GM18861 (cell line): ENCODE measurements at regions not wholly inside any gene's neighbourhood (a gene's known extent, or its start where the extent isn't known, plus 50 kb on each side); places are given as distances from the start of the nearest gene placed in this dataset.

Experiments used
- ATAC-seq: cut with Tn5 transposase; IDR thresholded peaks from one replicate; pipeline ENCODE4 v1.9.1; 2021; ENCODE audit not compliant: unreplicated experiment

GRCh38 chr1:59105548-59106507 lies 191.1 kb upstream of the FGGY start:
- no peak for ATAC-seq

DNA sequence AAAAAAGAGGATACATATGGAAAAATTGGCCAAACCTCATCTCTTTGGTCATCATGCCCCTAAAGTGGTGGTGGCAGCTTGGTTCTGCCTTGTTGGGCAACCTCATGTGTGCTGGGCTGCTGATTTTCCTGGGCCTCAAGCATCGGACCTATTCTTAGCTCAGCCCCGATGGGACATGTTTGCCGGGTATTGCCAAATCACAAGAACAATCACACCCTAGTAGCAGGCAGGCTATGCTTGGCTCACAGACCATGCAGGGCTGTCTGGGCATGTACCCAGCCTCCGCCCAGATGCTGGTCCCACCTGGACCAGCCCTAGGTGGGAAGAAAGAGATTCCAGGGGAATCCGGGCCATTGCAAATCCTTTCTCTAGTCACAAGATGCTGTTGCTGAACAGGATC lies 189.4 kb upstream of the FGGY start:
- no peak for ATAC-seq

DNA sequence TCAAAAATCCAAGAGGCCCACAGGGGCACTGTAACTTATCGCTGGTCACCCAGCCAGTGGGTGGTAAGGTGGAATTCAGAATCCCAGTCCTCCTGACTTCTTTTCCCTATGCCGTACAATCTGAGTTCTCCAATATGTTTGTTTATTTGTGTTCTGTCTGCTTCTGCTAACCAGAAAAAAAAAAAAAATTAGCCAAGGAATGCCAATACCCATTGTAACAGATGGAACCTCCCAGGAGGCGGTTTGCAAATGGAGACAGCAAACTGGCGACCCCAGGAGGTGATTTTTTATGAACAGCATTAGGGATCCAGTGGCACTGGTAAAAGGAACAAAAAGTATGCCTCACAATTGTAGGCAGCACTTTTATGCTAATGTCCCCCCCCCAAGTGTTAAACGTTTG lies 189.0 kb upstream of the FGGY start:
- ATAC-seq: no peak

- no peak for ATAC-seq
Observed at GRCh38 chr1:59108481-59109317, 188.2 kb upstream of the FGGY start.

DNA sequence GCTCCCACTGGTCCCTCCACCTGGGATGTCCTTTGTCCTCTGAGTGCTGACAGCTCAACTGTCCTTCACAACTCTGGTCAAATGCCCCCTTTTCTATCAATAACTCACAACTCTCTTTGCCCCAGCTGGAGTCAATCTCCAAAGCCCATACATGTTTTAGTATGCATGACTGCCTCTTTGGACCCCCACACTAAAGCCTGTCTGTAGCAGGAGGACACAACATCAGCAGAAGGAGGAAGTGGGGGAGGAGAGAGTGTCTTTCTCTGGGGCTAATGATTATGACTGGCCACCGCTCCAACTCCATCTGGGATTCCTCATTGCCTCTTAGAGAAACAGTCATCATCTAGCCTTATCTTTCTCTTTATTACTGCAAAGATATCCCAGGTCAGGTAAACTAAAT lies 186.6 kb upstream of the FGGY start:
- no peak for ATAC-seq

- no peak for ATAC-seq
Observed at GRCh38 chr1:59113876-59114457, 182.9 kb upstream of the FGGY start.

DNA sequence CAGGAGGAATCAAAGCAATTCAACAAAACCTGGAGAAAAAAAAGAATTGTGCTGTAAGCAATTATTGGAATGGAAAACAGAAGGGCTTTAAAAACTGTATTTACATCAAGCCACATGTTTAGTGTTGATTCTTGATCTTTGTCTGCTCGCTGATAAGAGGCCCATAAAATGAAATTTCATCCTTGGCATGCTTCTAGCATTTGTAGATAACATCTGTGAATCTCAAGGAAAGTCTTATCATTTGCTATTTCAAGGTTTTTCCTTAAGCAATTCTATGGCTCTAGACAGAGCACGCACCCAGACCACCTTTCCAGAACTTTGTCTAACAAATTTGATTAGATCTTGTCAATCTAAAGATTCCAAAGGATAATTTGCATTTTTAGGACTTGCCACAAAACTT lies 181.0 kb upstream of the FGGY start:
- no peak for ATAC-seq

DNA sequence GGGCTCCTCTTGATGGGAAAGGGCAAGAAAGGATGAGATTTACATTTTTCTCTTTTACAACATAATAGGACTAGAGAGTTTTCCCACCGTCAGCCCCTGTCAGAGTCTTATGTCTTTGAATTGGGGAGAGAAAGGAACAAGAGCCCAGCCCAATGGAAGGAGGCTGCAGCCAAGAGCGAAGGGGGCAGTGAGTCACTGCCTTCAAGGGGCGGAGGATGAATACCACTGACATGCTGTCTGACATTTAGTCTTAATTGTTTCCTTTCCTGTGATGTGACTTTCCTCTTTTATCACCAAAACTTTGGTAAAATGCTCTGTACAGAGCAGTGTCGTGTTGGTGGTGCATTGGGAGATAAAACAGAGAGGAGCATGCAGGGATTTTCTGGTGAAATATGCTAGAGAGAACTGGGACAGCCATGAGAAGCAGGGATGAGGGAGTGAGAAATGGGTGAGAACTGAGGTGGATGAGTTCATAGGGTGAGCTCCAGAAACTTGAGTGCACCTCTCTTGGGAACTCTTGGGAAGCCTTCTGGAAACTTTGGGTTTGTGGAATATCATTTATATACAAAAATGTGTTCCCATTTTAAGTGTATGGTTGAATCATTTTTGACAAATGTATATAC lies 179.9 kb upstream of the FGGY start:
- ATAC-seq: no peak

DNA sequence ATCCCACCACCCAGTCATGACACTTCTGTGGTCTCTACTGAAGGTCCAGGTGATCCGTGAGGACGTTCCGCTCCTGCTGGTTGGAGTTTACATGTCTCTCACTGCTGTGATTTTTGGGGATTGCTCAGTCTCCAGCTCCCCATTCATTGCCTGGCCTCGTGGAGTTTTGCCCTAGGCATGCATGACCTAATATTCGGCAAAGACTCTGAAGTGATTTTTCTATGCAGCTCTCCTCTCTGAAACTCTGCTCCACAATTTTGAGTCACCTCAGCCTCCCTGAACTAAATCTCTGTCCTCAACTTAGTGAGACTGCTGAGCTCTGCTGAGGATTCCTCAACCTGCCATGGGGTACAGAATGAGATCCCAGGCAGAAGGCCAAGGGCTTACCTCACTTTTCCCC lies 174.4 kb upstream of the FGGY start:
- ATAC-seq: no peak

DNA sequence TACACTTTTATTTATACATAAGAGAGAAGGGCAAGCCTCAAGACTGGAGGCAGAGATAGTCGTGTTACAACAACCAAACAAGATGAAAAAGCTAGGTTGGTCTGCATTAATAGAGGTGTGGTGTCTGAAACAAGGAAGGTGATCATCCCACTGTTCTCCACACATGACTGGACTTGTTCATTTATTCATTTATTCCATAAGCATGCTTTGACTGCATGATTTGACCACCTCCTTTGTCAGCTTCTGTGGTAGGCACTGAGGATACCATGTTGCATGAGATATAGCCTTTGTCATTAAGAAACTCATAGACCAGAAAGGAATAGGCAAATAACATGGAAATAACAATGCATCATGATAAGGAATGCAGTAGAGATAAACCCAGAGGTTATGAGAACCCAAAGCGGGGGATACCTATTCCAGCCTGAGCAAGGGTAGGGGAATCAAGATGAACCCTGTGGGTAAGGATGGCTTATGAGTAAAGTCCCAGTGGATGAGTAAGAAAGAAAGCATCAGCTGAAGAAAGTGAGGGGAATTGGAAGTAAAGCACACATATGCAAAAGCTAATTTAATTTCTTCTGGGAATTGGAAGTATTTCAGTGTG lies 173.7 kb upstream of the FGGY start:
- ATAC-seq: no peak

GRCh38 chr1:59124166-59124565 lies 172.7 kb upstream of the FGGY start:
- no peak for ATAC-seq

- no peak for ATAC-seq
Observed at GRCh38 chr1:59125154-59125553, 171.7 kb upstream of the FGGY start.

DNA sequence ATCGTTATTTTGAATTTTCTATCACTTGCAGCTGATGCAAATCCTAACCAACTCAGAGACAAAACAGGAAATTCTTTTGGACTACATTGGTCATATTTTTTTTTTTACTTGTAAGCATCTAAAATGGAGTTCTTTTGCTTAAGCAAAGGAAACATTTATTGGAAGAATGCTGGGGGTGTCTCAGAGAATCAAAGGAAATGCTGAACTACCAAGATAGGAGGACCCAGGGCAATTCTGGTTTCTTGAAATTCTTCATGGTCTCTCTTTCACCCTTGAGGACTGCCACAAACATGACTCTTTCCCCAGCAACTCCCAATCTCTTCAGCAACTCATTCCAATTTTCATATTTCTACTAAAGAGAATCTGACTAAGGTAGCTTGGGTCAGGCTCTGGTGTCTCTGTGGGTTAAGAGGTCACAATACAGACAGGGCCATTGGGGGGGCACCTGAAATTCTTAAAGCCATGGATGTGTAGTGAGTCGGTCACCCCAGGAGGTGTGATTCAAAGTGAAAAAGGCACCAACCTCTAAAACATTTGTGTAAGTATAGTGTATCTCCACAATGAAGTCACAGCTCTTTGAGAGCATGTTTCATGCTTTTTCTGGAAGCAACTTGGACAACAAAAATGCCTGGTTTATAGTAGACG lies 171.1 kb upstream of the FGGY start:
- no peak for ATAC-seq

GRCh38 chr1:59126366-59126765 lies 170.5 kb upstream of the FGGY start:
- ATAC-seq: no peak

- no peak for ATAC-seq
Observed at GRCh38 chr1:59128239-59128736, 168.6 kb upstream of the FGGY start.

DNA sequence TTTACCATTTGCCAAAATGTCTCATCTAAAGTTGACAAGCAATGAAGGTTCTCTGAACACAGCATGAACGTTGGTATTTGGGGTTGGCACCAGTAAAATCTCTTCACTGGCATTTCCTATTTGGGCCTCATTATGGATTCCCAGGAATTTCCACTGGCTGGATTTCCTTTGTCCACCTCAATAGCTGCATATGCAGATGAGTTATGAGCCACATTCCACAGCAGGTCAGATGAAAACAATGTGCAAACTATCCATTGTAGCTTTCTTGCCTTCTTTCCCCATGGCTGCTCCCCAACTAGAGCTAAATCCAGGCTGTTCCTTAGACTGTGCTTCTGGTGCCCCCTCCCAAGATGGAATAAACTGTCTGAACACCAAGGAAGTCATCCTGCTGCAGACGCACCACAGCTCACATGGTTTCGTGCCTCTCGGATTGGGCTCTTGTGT lies 168.1 kb upstream of the FGGY start:
- no peak for ATAC-seq

DNA sequence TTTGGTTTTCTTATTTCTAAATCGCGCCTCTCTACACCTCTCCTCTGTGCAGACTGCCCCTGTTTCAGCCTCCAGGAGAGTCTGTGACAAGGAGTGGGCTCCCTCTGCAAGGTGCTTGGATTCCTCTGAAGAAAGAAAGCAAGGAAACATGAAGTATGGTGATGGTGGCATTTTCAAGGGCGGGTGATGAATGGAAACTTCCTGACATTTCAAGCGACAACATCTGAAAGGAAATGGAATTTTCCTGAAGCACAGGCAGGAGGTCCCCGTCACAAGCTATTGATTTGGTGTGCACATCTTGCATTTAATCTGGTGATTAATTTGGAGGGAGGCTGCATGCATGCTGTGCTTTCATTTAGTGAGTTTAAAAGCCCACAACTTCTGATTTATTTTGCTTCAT lies 164.6 kb upstream of the FGGY start:
- no peak for ATAC-seq

GRCh38 chr1:59133997-59134396 lies 162.9 kb upstream of the FGGY start:
- no peak for ATAC-seq

DNA sequence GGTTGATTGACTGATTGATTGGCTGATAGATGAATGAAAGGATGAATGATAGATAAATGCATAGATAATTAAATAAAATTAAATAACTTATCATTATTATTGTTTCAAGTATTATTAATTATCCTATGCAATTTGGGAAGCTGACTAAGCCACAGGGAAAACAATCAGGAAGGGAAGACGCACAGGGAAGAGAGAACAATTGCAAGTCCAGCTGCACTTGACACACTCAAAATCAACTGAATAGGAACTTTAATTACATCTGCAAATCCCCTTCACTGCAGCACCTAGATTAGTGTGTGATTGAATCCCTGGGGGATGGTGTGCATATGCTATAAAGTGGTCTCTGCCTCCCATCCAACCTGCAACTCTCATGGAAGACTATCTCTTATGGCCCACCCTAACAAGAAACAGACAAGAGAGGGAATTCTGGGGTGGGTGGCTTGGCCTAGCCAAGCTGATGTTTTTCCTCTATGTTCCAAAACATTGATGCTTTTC lies 161.1 kb upstream of the FGGY start:
- ATAC-seq: no peak
